ENCODE measurements at regions not wholly inside any gene's neighbourhood (a gene's known extent, or its start where the extent isn't known, plus 50 kb on each side); places are given as distances from the start of the nearest gene placed in this dataset.

GRCh38 chr1:38381256-38381655 lies 334.7 kb upstream of the POU3F1 start:
- TF ChIP-seq CTCF (IDR thresholded peaks at IDR 0.05) (no peak), EZH2 (IDR thresholded peaks at IDR 0.05) (no peak), EZH2phosphoT487 (IDR thresholded peaks at IDR 0.05) (no peak)
